PC-9 (cell line): ENCODE measurements at regions not wholly inside any gene's neighbourhood (a gene's known extent, or its start where the extent isn't known, plus 50 kb on each side); places are given as distances from the start of the nearest gene placed in this dataset.

Source experiments
- EZH2 ChIP-seq: fragments of 200-600 bp; sonication (generic); IDR thresholded peaks from 2 replicates; pipeline ENCODE4 v1.8.0; 2017; ENCODE audit warnings: antibody characterized with exemption, low read depth
- TF ChIP-seq, protein P1 (sequence below): fragments of 200-600 bp; sonication (generic); conservative IDR thresholded peaks from 2 replicates; pipeline ENCODE4 v1.6.1; 2017; ENCODE audit warnings: mixed run types, antibody characterized with exemption, mild to moderate bottlenecking, moderate library complexity

DNA sequence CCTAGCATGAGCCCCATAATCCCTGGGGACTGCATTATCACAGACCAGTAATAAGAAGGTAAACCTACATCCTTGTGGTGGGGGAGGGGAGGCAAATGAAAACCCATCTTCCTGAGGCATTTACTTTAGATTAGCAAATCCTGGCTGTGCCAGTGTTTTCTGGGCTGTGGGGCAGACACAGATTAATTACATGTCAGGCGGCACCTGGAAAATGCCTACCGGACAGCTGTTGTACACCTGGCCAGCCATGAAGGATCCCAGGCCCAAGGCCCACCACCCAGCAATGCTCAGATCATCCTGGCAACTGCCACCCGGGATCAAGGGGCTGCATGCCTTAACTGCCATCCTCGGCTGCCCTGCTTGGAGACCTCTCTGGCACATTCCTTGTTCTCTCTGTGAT, 59.1 kb upstream of the RASA2 start:
- TF ChIP-seq, protein P1, sequence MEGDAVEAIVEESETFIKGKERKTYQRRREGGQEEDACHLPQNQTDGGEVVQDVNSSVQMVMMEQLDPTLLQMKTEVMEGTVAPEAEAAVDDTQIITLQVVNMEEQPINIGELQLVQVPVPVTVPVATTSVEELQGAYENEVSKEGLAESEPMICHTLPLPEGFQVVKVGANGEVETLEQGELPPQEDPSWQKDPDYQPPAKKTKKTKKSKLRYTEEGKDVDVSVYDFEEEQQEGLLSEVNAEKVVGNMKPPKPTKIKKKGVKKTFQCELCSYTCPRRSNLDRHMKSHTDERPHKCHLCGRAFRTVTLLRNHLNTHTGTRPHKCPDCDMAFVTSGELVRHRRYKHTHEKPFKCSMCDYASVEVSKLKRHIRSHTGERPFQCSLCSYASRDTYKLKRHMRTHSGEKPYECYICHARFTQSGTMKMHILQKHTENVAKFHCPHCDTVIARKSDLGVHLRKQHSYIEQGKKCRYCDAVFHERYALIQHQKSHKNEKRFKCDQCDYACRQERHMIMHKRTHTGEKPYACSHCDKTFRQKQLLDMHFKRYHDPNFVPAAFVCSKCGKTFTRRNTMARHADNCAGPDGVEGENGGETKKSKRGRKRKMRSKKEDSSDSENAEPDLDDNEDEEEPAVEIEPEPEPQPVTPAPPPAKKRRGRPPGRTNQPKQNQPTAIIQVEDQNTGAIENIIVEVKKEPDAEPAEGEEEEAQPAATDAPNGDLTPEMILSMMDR, result no peak
- TF ChIP-seq EZH2, result no peak
